ENCODE measurements at regions not wholly inside any gene's neighbourhood (a gene's known extent, or its start where the extent isn't known, plus 50 kb on each side); places are given as distances from the start of the nearest gene placed in this dataset.

- no peaks in the 10 kb centered on the region for H3K27me3 ChIP-seq
- no peaks in the 10 kb centered on the region for H3K36me3 ChIP-seq
- peak overlapping the region; percentile 71 to 86 (median 80) for H3K27ac ChIP-seq
- whole genome bisulfite sequencing, 2 donors: 43 to 53% methylated on average over 12 of the region's 12 CpGs
- DNase-seq: peak; percentile 96
- intact Hi-C loops (cut with DNase I): loop anchor here (1.0 to 5.0 kb wide), 6 partner anchors 49 to 259 kb away; partner anchors contain the start of genes FLOT1, IER3 and VARS2
- H3K4me1 ChIP-seq: peaks cover 0 to 32% (median 22%) of the 10 kb centered on the region in 4 donors
- no peak for TF ChIP-seq POLR2A (IDR thresholded peaks at IDR 0.05)
- TF ChIP-seq POLR2AphosphoS5 (IDR thresholded peaks at IDR 0.05): peak in 3 of 4 donors; percentile 67 to 73 (median 71)
- peak in 3 of 4 donors; percentile 16 to 59 (median 27) for TF ChIP-seq EP300 (IDR thresholded peaks at IDR 0.05)
- peak; percentile 83 to 98 (median 87) for TF ChIP-seq CTCF (IDR thresholded peaks at IDR 0.05)
- no peaks in the 10 kb centered on the region for H3K9me3 ChIP-seq
- H3K4me3 ChIP-seq: peak overlapping the region in 2 of 4 donors; percentile 1 to 13
Observed at GRCh38 chr6:30828027-30828962, 56.0 kb upstream of the DDR1 start.

DNA sequence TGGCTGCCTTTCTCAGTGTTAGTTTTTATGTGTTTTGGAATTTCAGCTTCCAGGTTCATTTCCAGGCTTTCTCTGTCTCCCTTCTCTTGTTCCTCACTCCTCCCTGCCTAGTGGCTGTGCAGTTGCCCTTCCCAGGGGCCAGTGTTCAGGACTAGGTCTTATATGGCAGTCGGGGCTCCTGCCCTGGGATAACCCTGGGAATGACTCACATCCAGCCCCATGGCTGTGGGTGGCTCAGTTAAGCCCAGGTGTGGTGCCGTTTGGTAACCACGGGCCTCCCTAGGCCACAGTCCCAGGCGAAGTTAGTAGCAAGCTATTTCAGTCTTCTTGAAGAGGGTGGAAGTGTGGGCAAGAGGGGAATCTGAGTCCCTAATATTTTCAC, 57.4 kb upstream of the DDR1 start:
- Histone ChIP-seq H3K36me3 (no peaks in the 10 kb centered on the region), H3K4me1 (peaks cover 0 to 45% (median 34%) of the 10 kb centered on the region in 4 donors), H3K27me3 (no peaks in the 10 kb centered on the region), H3K4me3 (no peak overlapping the region), H3K9me3 (no peaks in the 10 kb centered on the region), H3K27ac (peak overlapping the region in 3 of 4 donors; percentile 71 to 86 (median 85))
- intact Hi-C loops (cut with DNase I): loop anchor here (5.0 kb wide), 4 partner anchors 85 to 260 kb away; partner anchors contain the start of genes FLOT1 and IER3
- no peak for TF ChIP-seq POLR2A (IDR thresholded peaks at IDR 0.05)
- no peak for TF ChIP-seq POLR2AphosphoS5 (IDR thresholded peaks at IDR 0.05)
- TF ChIP-seq CTCF (IDR thresholded peaks at IDR 0.05): no peak
- no peak for TF ChIP-seq EP300 (IDR thresholded peaks at IDR 0.05)
- no peak for DNase-seq
- WGBS, 2 donors: 28 to 58% methylated on average over 4 of the region's 4 CpGs

DNA sequence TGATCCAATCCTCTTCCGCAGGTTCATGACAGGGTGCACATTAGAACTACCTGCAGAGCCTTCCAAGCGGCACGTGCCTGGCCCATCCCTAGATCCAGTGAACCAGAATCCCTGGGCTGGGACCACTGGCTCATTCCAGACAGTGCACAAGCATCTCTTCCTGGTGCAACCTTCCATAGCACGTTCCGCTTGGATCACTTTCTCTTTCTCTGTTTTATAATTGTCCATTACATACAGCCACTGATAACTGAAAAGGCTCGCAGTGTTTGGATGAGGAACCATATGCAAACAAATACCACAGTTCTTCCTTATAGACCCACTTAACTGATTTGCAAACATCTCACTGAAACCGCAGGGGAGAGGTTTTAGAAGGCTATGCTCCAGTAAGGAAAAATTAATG, 59.6 kb upstream of the DDR1 start:
- no peak overlapping the region for H3K27ac ChIP-seq
- no peak for DNase-seq
- no peaks in the 10 kb centered on the region for H3K27me3 ChIP-seq
- no peak overlapping the region for H3K4me3 ChIP-seq
- no peak for TF ChIP-seq POLR2A (IDR thresholded peaks at IDR 0.05)
- no peak for TF ChIP-seq CTCF (IDR thresholded peaks at IDR 0.05)
- no peak for TF ChIP-seq EP300 (IDR thresholded peaks at IDR 0.05)
- no peak for TF ChIP-seq POLR2AphosphoS5 (IDR thresholded peaks at IDR 0.05)
- no peaks in the 10 kb centered on the region for H3K36me3 ChIP-seq
- peaks cover 0 to 56% (median 35%) of the 10 kb centered on the region in 4 donors for H3K4me1 ChIP-seq
- H3K9me3 ChIP-seq: no peaks in the 10 kb centered on the region
- WGBS, 2 donors: 29 to 62% methylated on average over 7 of the region's 7 CpGs
- intact Hi-C loops (cut with DNase I): loop anchor here (5.0 kb wide), 5 partner anchors 37 to 263 kb away; partner anchors contain the start of genes FLOT1 and IER3

DNA sequence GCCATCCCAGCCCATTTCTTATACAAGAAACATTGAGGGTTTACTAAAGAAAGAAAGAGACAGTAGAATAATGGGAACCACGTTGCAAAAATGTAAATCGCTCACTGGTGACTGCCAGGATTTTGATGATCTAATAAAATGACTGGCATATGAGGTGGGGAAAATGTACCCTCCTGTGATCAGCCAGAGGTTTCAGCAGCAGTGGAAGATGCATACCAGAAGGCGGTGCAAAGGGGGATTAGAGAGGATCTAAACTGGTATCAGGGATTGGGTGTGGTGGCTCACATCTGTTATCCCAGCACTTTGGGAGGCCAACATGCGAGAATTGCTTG, 60.8 kb upstream of the DDR1 start:
- no peak overlapping the region for H3K27ac ChIP-seq
- 81 to 88% methylated on average over 4 of the region's 4 CpGs for WGBS, 2 donors
- intact Hi-C loops (cut with DNase I): loop anchor here (5.0 kb wide), 1 partner anchor 36 kb away; no protein-coding TSS in a partner anchor
- H3K27me3 ChIP-seq: no peaks in the 10 kb centered on the region
- no peak for DNase-seq
- TF ChIP-seq POLR2A (IDR thresholded peaks at IDR 0.05) (no peak), POLR2AphosphoS5 (IDR thresholded peaks at IDR 0.05) (no peak), CTCF (IDR thresholded peaks at IDR 0.05) (no peak), EP300 (IDR thresholded peaks at IDR 0.05) (no peak)
- no peak overlapping the region for H3K4me3 ChIP-seq
- no peaks in the 10 kb centered on the region for H3K9me3 ChIP-seq
- no peaks in the 10 kb centered on the region for H3K36me3 ChIP-seq
- peaks cover 0 to 48% (median 28%) of the 10 kb centered on the region in 4 donors for H3K4me1 ChIP-seq
